ENCODE measurements at regions not wholly inside any gene's neighbourhood (a gene's known extent, or its start where the extent isn't known, plus 50 kb on each side); places are given as distances from the start of the nearest gene placed in this dataset.

GRCh38 chr9:107094370-107094769 is 188.7 kb upstream of the RAD23B start:
- 73 to 81% methylated on average over 3 of the region's 3 CpGs for WGBS, 2 donors
- DNase-seq (ENCODE audit: low spot score in 2 of 2) = no peak
- H3K4me3 ChIP-seq (ENCODE audit: low read depth, poor library complexity, severe bottlenecking) = no peak overlapping the region
- intact Hi-C loops (cut with DNase I; ENCODE audit: low total_unique reads) = no loop called here
- no peak for TF ChIP-seq POLR2A (IDR thresholded peaks at IDR 0.05)
- TF ChIP-seq CTCF (IDR thresholded peaks at IDR 0.05) = no peak

- DNase-seq (ENCODE audit: low spot score in 2 of 2) = no peak
- H3K4me3 ChIP-seq (ENCODE audit: low read depth, poor library complexity, severe bottlenecking) = no peak overlapping the region
- intact Hi-C loops (cut with DNase I; ENCODE audit: low total_unique reads) = no loop called here
- 70 to 94% methylated on average over 7 of the region's 7 CpGs for WGBS, 2 donors
- no peak for TF ChIP-seq POLR2A (IDR thresholded peaks at IDR 0.05)
Observed at GRCh38 chr9:107100591-107100990, 182.5 kb upstream of the RAD23B start.

GRCh38 chr9:107102011-107102410 is 181.1 kb upstream of the RAD23B start:
- 84 to 85% methylated on average over 5 of the region's 5 CpGs for WGBS, 2 donors
- TF ChIP-seq POLR2A (IDR thresholded peaks at IDR 0.05) = no peak
- TF ChIP-seq CTCF (IDR thresholded peaks at IDR 0.05) = no peak
- DNase-seq (ENCODE audit: low spot score in 2 of 2) = no peak
- intact Hi-C loops (cut with DNase I; ENCODE audit: low total_unique reads) = no loop called here
- no peak overlapping the region for H3K4me3 ChIP-seq (ENCODE audit: low read depth, poor library complexity, severe bottlenecking)

GRCh38 chr9:107103621-107104020 is 179.5 kb upstream of the RAD23B start:
- H3K4me3 ChIP-seq (ENCODE audit: low read depth, poor library complexity, severe bottlenecking) = no peak overlapping the region
- no peak for DNase-seq (ENCODE audit: low spot score in 2 of 2)
- no peak for TF ChIP-seq CTCF (IDR thresholded peaks at IDR 0.05)
- TF ChIP-seq POLR2A (IDR thresholded peaks at IDR 0.05) = no peak
- WGBS, 2 donors = 64 to 77% methylated on average over 2 of the region's 2 CpGs
- intact Hi-C loops (cut with DNase I; ENCODE audit: low total_unique reads) = no loop called here

- DNase-seq (ENCODE audit: low spot score in 2 of 2) = no peak
- no peak for TF ChIP-seq CTCF (IDR thresholded peaks at IDR 0.05)
- TF ChIP-seq POLR2A (IDR thresholded peaks at IDR 0.05) = no peak
- H3K4me3 ChIP-seq (ENCODE audit: low read depth, poor library complexity, severe bottlenecking) = no peak overlapping the region
- intact Hi-C loops (cut with DNase I; ENCODE audit: low total_unique reads) = no loop called here
- WGBS, 2 donors = 57 to 67% methylated on average over 3 of the region's 3 CpGs
Observed at GRCh38 chr9:107105784-107106183, 177.3 kb upstream of the RAD23B start.

GRCh38 chr9:107106416-107106815 is 176.7 kb upstream of the RAD23B start:
- DNase-seq (ENCODE audit: low spot score in 2 of 2) = no peak
- no peak overlapping the region for H3K4me3 ChIP-seq (ENCODE audit: low read depth, poor library complexity, severe bottlenecking)
- intact Hi-C loops (cut with DNase I; ENCODE audit: low total_unique reads) = no loop called here
- 82 to 89% methylated on average over 3 of the region's 3 CpGs for WGBS, 2 donors
- TF ChIP-seq CTCF (IDR thresholded peaks at IDR 0.05) (no peak), POLR2A (IDR thresholded peaks at IDR 0.05) (no peak)
